ENCODE measurements at regions not wholly inside any gene's neighbourhood (a gene's known extent, or its start where the extent isn't known, plus 50 kb on each side); places are given as distances from the start of the nearest gene placed in this dataset.
A peak's percentile ranks its signal among the peaks of the same experiment; 100 is the strongest.

DNA sequence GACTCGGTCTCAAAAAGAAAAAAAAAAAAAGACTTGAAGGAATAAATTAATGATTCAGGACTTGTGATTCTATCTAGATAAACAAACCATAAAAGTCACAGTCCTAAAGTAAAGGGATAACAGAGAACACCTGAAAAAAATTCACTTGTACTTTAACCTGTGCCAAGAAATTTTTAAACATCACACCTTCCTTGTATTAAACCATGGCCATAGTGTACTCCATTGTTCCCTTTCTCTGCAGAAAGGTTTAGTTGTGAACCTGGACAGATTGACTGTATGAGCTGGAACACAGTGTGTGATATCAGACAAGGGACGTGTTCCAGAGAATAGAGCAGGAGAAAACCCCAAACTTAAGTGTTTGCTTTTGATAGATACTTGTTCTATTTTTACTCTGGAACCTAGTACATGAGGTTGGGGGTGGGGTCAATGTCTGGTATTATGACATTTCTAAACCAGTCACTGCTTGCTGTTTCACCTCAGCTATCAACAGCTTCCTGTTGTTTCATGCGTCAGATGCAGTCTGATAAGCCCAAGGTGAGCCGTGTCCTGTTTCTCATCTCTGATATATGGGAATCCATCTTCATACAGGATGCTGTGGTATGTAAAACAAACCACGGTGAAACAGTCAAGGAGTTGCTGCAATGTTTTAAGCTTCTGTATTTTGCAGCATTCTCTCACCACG is 62.5 kb upstream of the ITGA1 start:
- peak; percentile 5 to 25 for DNase-seq (ENCODE audit: low read depth in 2 of 2)

DNA sequence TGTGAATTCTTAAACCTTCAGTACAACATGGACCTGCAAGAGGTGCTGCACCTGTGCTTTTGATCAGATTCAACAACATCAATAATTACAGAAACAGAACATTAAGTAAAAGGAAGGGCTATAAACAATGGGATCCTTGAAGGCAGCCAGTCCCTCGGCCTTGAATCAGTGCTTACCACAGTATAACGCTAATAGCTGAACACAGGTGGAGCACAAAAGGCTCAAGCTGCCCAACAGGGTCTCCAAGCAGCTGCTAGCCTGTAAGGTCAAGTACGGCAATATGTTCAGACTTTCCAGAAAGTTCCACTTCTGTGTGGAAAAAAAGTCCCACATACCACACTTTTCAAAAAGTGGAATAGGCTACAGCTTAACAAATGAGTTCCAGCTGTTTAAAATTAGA is 61.9 kb upstream of the ITGA1 start:
- DNase-seq (ENCODE audit: low read depth in 2 of 2), result no peak

GRCh38 chr5:52727020-52727419 is 60.7 kb upstream of the ITGA1 start:
- no peak for DNase-seq (ENCODE audit: low read depth in 2 of 2)

DNA sequence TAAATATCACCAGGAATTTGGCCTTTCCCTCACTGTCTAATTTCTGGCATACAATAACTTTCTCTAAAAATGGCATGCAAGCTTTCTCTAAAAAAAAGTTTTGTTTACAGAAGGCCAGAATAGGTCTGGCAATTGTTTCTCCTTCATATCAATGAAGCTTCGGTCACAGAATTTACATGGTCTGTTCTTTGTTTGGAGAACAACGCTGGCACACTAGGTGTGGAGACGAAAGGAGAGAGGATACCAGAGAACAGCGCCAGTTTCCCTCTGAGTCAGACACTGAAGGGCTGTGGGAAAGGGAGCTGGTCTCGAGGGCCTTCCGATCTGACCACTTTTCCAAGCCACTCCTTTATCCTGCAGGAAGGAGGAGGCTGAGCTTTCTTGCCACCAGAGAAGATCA is 60.1 kb upstream of the ITGA1 start:
- DNase-seq (ENCODE audit: low read depth in 2 of 2), result no peak

GRCh38 chr5:52728224-52728623 is 59.5 kb upstream of the ITGA1 start:
- DNase-seq (ENCODE audit: low read depth in 2 of 2), result no peak

- DNase-seq (ENCODE audit: low read depth in 2 of 2), result no peak
Measured at GRCh38 chr5:52728686-52729085, 59.0 kb upstream of the ITGA1 start.

DNA sequence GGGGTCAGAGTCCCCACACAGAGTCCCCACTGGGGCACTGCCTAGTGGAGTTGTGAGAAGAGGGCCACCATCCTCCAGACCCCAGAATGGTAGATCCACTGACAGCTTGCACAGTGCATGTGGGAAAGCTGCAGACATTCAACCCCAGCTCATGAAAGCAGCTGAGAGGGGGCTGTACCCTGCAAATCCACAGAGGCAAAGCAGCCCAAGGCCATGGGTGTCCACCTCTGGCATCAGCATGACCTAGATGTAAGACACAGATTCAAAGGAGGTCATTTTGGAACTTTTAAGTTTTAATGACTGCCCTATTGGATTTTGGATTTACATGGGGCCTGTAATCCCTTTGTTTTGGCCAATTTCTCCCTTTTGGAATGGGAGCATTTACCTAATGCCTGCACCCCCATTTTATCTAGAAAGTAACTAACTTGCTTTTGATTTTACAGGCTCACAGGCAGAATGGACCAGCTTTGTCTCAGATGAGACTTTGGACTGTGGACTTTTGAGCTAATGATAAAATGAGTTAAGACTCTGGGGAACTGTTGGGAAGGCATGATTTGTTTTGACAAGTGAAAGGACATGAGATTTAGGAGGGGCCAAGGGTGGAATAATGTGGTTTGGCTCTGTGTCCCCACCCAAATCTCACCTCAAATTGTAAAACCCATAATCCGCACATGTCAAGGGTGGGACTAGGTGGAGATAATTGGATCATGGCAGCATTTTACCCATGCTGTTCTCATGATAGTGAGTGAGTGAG is 56.3 kb upstream of the ITGA1 start:
- no peak for DNase-seq (ENCODE audit: low read depth in 2 of 2)

DNA sequence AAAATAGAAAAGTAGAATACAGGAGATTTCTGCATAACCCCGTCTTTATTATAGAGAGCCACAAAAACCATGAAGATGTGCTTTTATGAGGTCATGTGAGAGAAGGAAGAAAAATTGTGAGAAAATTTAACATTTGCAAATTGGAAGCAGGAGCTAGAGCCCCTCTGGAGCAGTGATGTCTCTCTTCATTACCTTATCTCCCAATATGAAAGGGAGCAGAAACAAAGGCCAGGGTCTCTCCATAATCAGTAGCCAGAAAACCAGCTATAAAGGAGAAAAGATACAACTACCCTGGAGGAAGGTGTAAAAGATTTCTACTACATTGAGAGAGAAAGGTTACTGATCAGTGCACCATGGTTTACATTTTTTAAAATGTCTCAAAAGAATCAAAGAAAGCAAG is 53.2 kb upstream of the ITGA1 start:
- no peak for DNase-seq (ENCODE audit: low read depth in 2 of 2)

GRCh38 chr5:52735139-52735538 is 52.6 kb upstream of the ITGA1 start:
- no peak for DNase-seq (ENCODE audit: low read depth in 2 of 2)
